A549 (cell line): ENCODE measurements at regions not wholly inside any gene's neighbourhood (a gene's known extent, or its start where the extent isn't known, plus 50 kb on each side); places are given as distances from the start of the nearest gene placed in this dataset.
A peak's percentile ranks its signal among the peaks of the same experiment; 100 is the strongest.

Source experiments
- ATAC-seq, 2 experiments: fragments of 200-7000 bp in 1 of 2; fragments of >200 bp in 1 of 2; cut with Nextera tagmentation in 1 of 2; cut with Tn5 transposase in 1 of 2; 3 replicates each; pipeline versions ENCODE4 v1.8.0 to v1.9.1; 2018 to 2020; ENCODE audit warnings: mild to moderate bottlenecking in 1 of 2, moderate library complexity in 1 of 2
- CTCF ChIA-PET: fragments of 300-600 bp; sonication (Branson Sonifier 250); formaldehyde crosslinking; extraction: SDS; loops from one replicate; lab custom pipeline; 2021; ENCODE audit warnings: antibody characterized with exemption, inconsistent platforms; lab: Yijun Ruan, JAX
- POLR2A ChIA-PET: fragments of 350-600 bp; formaldehyde crosslinking; extraction: SDS; loops from one replicate; lab custom pipeline; 2021; ENCODE audit warnings: antibody characterized with exemption, inconsistent platforms; lab: Yijun Ruan, JAX
- DNase-seq, 2 experiments: peaks; one replicate each; pipeline versions ENCODE4 v3.0.0 to v3.0.0-alpha.2; 2011 to 2016; ENCODE audit warnings: low read depth in 1 of 2, low spot score in 1 of 2
- FAIRE-seq: peaks from 2 replicates; lab custom pipeline; 2011; peaks lifted over from hg19 to GRCh38; lab: Jason Lieb, UNC
- H3K27ac ChIP-seq, 2 experiments: fragments of >200 bp; sonication (Bioruptor Twin); formaldehyde crosslinking; 3 replicates each; pipeline ENCODE4 v1.5.1; 2016 to 2017
- H3K4me1 ChIP-seq: fragments of >200 bp; sonication (Bioruptor Twin); formaldehyde crosslinking; 3 replicates; pipeline ENCODE4 v1.6.1; 2016
- H3K4me2 ChIP-seq: fragments of >200 bp; sonication (Bioruptor Twin); formaldehyde crosslinking; 3 replicates; pipeline ENCODE4 v1.6.1; 2016
- H3K4me3 ChIP-seq: fragments of >200 bp; sonication (Bioruptor Twin); formaldehyde crosslinking; 3 replicates; pipeline ENCODE4 v1.5.1; 2016
- H3K9me3 ChIP-seq: fragments of >200 bp; sonication (Bioruptor Twin); formaldehyde crosslinking; 3 replicates; pipeline ENCODE4 v1.6.1; 2016
- BHLHE40 ChIP-seq: IDR thresholded peaks from 2 replicates; pipeline ENCODE4 v1.6.1; 2012; ENCODE audit warnings: low read depth, low read length, inconsistent platforms
- CBX8 ChIP-seq: fragments of 200-600 bp; sonication (generic); IDR thresholded peaks from 2 replicates; pipeline ENCODE4 v1.6.1; 2016
- CEBPB ChIP-seq, 2 experiments: fragments of >200 bp in 1 of 2; sonication (Bioruptor Twin) in 1 of 2; formaldehyde crosslinking in 1 of 2; IDR thresholded peaks; 2 replicates each; pipeline ENCODE4 v1.6.1; 2012 to 2016
- CHD4 ChIP-seq: fragments of 200-600 bp; sonication (generic); IDR thresholded peaks from 2 replicates; pipeline ENCODE4 v1.6.1; 2016; ENCODE audit warnings: antibody characterized with exemption, mild to moderate bottlenecking, borderline replicate concordance
- E2F6 ChIP-seq: IDR thresholded peaks from 2 replicates; pipeline ENCODE4 v1.6.1; 2012; ENCODE audit warnings: low read depth, borderline replicate concordance
- FOSB ChIP-seq: fragments of 250-450 bp; sonication (Bioruptor Pico); IDR thresholded peaks from 2 replicates; pipeline ENCODE4 v1.5.0; 2020; ENCODE audit warnings: mild to moderate bottlenecking, moderate library complexity
- FOXS1 ChIP-seq: fragments of 250-450 bp; sonication (Bioruptor Pico); IDR thresholded peaks from 2 replicates; pipeline ENCODE4 v1.5.0; 2020; ENCODE audit warnings: mild to moderate bottlenecking, moderate library complexity
- HDAC2 ChIP-seq: fragments of 200-600 bp; sonication (generic); IDR thresholded peaks from 2 replicates; pipeline ENCODE4 v1.6.1; 2016
- HEYL ChIP-seq: fragments of 250-450 bp; sonication (Bioruptor Pico); IDR thresholded peaks from 2 replicates; pipeline ENCODE4 v1.8.0; 2021; ENCODE audit warnings: mild to moderate bottlenecking, moderate library complexity
- HOXB13 ChIP-seq: fragments of 250-450 bp; sonication (Bioruptor Pico); IDR thresholded peaks from 2 replicates; pipeline ENCODE4 v1.5.0; 2020; ENCODE audit warnings: low read depth, mild to moderate bottlenecking, moderate library complexity
- KDM1A ChIP-seq: fragments of 200-600 bp; sonication (generic); IDR thresholded peaks from 2 replicates; pipeline ENCODE4 v1.6.1; 2016; ENCODE audit warnings: low read depth, mild to moderate bottlenecking
- MAFK ChIP-seq: fragments of 450-650 bp; IDR thresholded peaks from 2 replicates; pipeline ENCODE4 v1.6.1; 2014; ENCODE audit not compliant: partially characterized antibody
- MAZ ChIP-seq: fragments of 150-350 bp; IDR thresholded peaks from 2 replicates; pipeline ENCODE4 v1.6.1; 2014; ENCODE audit warnings: antibody characterized with exemption, low read depth, low read length, borderline replicate concordance
- MYC ChIP-seq: IDR thresholded peaks from 2 replicates; pipeline ENCODE4 v1.6.1; 2012; ENCODE audit warnings: mild to moderate bottlenecking, inconsistent platforms, low read length, improper control_type of control experiment, borderline replicate concordance
- NFE2L2 ChIP-seq: fragments of 150-350 bp; conservative IDR thresholded peaks from 2 replicates; pipeline ENCODE4 v1.6.1; 2014; ENCODE audit warnings: low read length
- NR3C1 ChIP-seq: fragments of >200 bp; sonication (Bioruptor Twin); formaldehyde crosslinking; IDR thresholded peaks from 3 replicates; pipeline ENCODE4 v1.6.1; 2017
- RAD21 ChIP-seq, 2 experiments: fragments of >200 bp in 1 of 2; sonication (Bioruptor Twin) in 1 of 2; formaldehyde crosslinking in 1 of 2; IDR thresholded peaks in 1 of 2; conservative IDR thresholded peaks in 1 of 2; 2 replicates in 1 of 2; 3 replicates in 1 of 2; pipeline ENCODE4 v1.6.1; 2012 to 2018; ENCODE audit warnings: inconsistent platforms in 1 of 2
- RFX5 ChIP-seq: fragments of 450-650 bp; IDR thresholded peaks from 2 replicates; pipeline ENCODE4 v1.7.1; 2014; ENCODE audit warnings: antibody characterized with exemption, mild to moderate bottlenecking, moderate library complexity
- SMC3 ChIP-seq: fragments of >200 bp; sonication (Bioruptor Twin); formaldehyde crosslinking; IDR thresholded peaks from 3 replicates; pipeline ENCODE4 v1.6.1; 2018; ENCODE audit warnings: inconsistent platforms
- ZNF302 ChIP-seq: fragments of 250-450 bp; sonication (Bioruptor Pico); IDR thresholded peaks from 2 replicates; pipeline ENCODE4 v1.9.0; 2021; ENCODE audit warnings: inconsistent platforms, mild to moderate bottlenecking, moderate library complexity
- WGBS: methylation state at CpG from one replicate; pipeline ENCODE4 v1.1.6; 2017; ENCODE audit errors: missing lambda C conversion rate; 5-methylcytosine and 5-hydroxymethylcytosine counted together
- TF ChIP-seq, protein P1 (sequence below): fragments of 200-600 bp; sonication (generic); IDR thresholded peaks from 2 replicates; pipeline ENCODE4 v1.6.1; 2016; ENCODE audit warnings: antibody characterized with exemption, mild to moderate bottlenecking, moderate library complexity
- TF ChIP-seq, protein P2 (sequence below): IDR thresholded peaks from 2 replicates; pipeline ENCODE4 v1.6.1; 2012
- TF ChIP-seq, protein P3 (sequence below): fragments of >200 bp; sonication (Bioruptor Twin); formaldehyde crosslinking; IDR thresholded peaks from 3 replicates; pipeline ENCODE4 v1.5.1; 2016
- TF ChIP-seq, protein P4 (sequence below): fragments of >200 bp; sonication (Bioruptor Twin); formaldehyde crosslinking; IDR thresholded peaks from 3 replicates; pipeline ENCODE4 v1.6.1; 2016

DNA sequence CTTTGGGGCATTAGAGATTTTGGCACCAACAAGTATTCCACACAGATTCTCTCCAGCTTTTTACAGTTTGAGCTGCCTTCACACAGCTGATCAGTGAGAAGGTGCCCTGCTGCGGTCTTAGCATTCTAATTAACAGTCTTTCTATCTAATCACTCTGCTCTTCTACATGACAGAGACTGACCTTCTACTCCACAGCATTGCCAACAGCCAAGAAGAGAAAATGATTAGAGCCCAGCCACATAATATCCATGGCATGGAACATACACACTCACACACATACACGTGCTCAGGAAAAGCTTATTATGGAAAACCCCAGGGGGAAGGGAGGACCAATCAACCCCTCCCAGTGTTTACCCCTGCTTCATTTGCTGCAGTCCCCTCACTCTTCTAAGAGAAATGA is 76.1 kb upstream of the PPP2R3A start (continued):
- TF ChIP-seq, protein P1, sequence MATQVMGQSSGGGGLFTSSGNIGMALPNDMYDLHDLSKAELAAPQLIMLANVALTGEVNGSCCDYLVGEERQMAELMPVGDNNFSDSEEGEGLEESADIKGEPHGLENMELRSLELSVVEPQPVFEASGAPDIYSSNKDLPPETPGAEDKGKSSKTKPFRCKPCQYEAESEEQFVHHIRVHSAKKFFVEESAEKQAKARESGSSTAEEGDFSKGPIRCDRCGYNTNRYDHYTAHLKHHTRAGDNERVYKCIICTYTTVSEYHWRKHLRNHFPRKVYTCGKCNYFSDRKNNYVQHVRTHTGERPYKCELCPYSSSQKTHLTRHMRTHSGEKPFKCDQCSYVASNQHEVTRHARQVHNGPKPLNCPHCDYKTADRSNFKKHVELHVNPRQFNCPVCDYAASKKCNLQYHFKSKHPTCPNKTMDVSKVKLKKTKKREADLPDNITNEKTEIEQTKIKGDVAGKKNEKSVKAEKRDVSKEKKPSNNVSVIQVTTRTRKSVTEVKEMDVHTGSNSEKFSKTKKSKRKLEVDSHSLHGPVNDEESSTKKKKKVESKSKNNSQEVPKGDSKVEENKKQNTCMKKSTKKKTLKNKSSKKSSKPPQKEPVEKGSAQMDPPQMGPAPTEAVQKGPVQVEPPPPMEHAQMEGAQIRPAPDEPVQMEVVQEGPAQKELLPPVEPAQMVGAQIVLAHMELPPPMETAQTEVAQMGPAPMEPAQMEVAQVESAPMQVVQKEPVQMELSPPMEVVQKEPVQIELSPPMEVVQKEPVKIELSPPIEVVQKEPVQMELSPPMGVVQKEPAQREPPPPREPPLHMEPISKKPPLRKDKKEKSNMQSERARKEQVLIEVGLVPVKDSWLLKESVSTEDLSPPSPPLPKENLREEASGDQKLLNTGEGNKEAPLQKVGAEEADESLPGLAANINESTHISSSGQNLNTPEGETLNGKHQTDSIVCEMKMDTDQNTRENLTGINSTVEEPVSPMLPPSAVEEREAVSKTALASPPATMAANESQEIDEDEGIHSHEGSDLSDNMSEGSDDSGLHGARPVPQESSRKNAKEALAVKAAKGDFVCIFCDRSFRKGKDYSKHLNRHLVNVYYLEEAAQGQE: no peak
- no peak for TF ChIP-seq MYC

DNA sequence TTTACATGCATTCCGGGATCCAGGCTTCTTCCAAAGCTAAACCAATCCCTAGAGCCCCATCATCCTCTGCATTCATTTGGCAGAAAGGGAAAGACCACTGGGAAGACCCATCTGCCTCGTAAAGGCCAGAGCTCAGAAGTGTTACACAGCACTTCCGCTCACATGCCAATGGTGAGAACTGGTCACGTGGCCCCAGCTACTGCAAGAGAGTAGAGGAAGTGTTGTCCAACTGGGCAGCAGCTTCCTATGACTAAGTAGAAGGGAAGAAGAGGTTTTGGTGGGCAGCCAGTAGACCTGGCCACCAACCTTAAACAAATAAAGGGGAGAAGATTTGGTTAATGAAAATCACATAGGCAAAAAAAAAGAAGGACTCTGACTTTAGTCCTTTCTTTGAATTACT is 74.4 kb upstream of the PPP2R3A start:
- no peak for DNase-seq
- CTCF ChIA-PET: interaction anchor here (1.2 kb wide), 1 partner anchor 151 kb away, joined by 3 read pairs; no protein-coding TSS in a partner anchor
- no peak for FAIRE-seq
- POLR2A ChIA-PET: no interaction called here
- no peak for ATAC-seq
- WGBS: 20% methylated on average over 4 of the region's 4 CpGs
- TF ChIP-seq NR3C1: no peak
- no peak overlapping the region for H3K27ac ChIP-seq
- H3K4me2 ChIP-seq: no peak overlapping the region
- H3K4me1 ChIP-seq: no peaks in the 10 kb centered on the region
- no peak overlapping the region for H3K4me3 ChIP-seq
- H3K9me3 ChIP-seq: no peaks in the 10 kb centered on the region

GRCh38 chr3:135895106-135895733 is 70.3 kb upstream of the PPP2R3A start:
- H3K27ac ChIP-seq: no peak overlapping the region
- FAIRE-seq (no peak), DNase-seq (peak; percentile 18 to 71), ATAC-seq (peak; percentile 78 to 79; a peak in 5 of 6 replicates)
- no peaks in the 10 kb centered on the region for H3K9me3 ChIP-seq
- POLR2A ChIA-PET: no interaction called here
- H3K4me1 ChIP-seq: no peaks in the 10 kb centered on the region
- CTCF ChIA-PET: interaction anchor here (0.6 to 3.0 kb wide), 9 partner anchors 9 to 1294 kb away, joined by 3 to 17 read pairs (median 5); partner anchors contain the start of gene EPHB1
- no peak overlapping the region for H3K4me3 ChIP-seq
- H3K4me2 ChIP-seq: no peak overlapping the region
- 7% methylated on average over 3 of the region's 3 CpGs for WGBS
- TF ChIP-seq FOXS1 (CRISPR knock-in tag): no peak
- TF ChIP-seq SMC3: peak; percentile 68
- TF ChIP-seq CEBPB (IDR thresholded peaks at IDR 0.05): peak in 1 of 2 experiments; percentile 4; a peak in 1 of 4 replicates
- no peak for TF ChIP-seq HDAC2
- no peak for TF ChIP-seq E2F6
- TF ChIP-seq NFE2L2: no peak
- no peak for TF ChIP-seq HOXB13 (CRISPR knock-in tag)
- TF ChIP-seq CBX8: no peak
- TF ChIP-seq, protein P1: no peak
- TF ChIP-seq FOSB (CRISPR knock-in tag): no peak
- no peak for TF ChIP-seq RFX5
- TF ChIP-seq, protein P2, sequence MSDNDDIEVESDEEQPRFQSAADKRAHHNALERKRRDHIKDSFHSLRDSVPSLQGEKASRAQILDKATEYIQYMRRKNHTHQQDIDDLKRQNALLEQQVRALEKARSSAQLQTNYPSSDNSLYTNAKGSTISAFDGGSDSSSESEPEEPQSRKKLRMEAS: no peak
- TF ChIP-seq, protein P3, sequence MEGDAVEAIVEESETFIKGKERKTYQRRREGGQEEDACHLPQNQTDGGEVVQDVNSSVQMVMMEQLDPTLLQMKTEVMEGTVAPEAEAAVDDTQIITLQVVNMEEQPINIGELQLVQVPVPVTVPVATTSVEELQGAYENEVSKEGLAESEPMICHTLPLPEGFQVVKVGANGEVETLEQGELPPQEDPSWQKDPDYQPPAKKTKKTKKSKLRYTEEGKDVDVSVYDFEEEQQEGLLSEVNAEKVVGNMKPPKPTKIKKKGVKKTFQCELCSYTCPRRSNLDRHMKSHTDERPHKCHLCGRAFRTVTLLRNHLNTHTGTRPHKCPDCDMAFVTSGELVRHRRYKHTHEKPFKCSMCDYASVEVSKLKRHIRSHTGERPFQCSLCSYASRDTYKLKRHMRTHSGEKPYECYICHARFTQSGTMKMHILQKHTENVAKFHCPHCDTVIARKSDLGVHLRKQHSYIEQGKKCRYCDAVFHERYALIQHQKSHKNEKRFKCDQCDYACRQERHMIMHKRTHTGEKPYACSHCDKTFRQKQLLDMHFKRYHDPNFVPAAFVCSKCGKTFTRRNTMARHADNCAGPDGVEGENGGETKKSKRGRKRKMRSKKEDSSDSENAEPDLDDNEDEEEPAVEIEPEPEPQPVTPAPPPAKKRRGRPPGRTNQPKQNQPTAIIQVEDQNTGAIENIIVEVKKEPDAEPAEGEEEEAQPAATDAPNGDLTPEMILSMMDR: peak; percentile 75
- TF ChIP-seq, protein P4, sequence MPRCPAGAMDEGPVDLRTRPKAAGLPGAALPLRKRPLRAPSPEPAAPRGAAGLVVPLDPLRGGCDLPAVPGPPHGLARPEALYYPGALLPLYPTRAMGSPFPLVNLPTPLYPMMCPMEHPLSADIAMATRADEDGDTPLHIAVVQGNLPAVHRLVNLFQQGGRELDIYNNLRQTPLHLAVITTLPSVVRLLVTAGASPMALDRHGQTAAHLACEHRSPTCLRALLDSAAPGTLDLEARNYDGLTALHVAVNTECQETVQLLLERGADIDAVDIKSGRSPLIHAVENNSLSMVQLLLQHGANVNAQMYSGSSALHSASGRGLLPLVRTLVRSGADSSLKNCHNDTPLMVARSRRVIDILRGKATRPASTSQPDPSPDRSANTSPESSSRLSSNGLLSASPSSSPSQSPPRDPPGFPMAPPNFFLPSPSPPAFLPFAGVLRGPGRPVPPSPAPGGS: no peak
- TF ChIP-seq KDM1A: no peak
- TF ChIP-seq HEYL (CRISPR knock-in tag): no peak
- TF ChIP-seq RAD21 (conservative IDR thresholded peaks at IDR 0.05 in 1 of 2, IDR thresholded peaks at IDR 0.05 in 1 of 2): peak; percentile 72 to 81
- no peak for TF ChIP-seq CHD4
- no peak for TF ChIP-seq BHLHE40
- TF ChIP-seq ZNF302: no peak
- TF ChIP-seq MAZ: no peak
- no peak for TF ChIP-seq MAFK
